Activated naive CD4-positive, alpha-beta T cell treated with anti-CD3 and anti-CD28 coated beads, Interleukin-2, amount 50 U/mL, for 24 hours (primary cell): ENCODE measurements at regions not wholly inside any gene's neighbourhood (a gene's known extent, or its start where the extent isn't known, plus 50 kb on each side); places are given as distances from the start of the nearest gene placed in this dataset.

Experiments
- H3K27ac Mint-ChIP-seq: one replicate; pipeline ENCODE4 v1.8.0; 2021; ENCODE audit warnings: mild to moderate bottlenecking, mixed read lengths
- H3K27me3 Mint-ChIP-seq: one replicate; pipeline ENCODE4 v1.8.0; 2021; ENCODE audit warnings: mixed read lengths
- H3K36me3 Mint-ChIP-seq: one replicate; pipeline ENCODE4 v1.8.0; 2021; ENCODE audit warnings: mixed read lengths
- H3K4me1 Mint-ChIP-seq: one replicate; pipeline ENCODE4 v1.8.0; 2021; ENCODE audit warnings: mixed read lengths
- H3K4me3 Mint-ChIP-seq: one replicate; pipeline ENCODE4 v1.8.0; 2021; ENCODE audit warnings: mild to moderate bottlenecking, mixed read lengths
- H3K9me3 Mint-ChIP-seq: one replicate; pipeline ENCODE4 v1.8.0; 2021; ENCODE audit warnings: mixed read lengths

DNA sequence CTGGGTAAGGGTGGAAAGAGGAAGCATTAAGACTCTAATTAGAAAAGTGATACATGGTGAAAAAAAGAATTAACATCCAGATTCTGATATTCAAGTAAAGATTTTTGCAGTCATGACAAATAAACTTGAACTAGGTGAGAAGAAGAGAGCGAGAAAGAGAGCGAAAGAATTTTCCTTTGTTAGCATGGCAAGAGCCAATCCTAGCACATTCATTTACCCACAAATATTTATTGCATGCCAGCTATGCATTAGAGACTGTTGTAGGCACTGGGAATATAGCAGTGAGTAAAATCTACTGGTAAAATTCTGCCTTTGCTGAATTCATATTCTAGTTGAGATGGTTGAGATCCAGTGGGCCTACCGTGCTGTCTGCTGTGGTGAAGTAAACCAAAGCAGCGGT, 177.9 kb upstream of the DPH6 start:
- H3K9me3 Mint-ChIP-seq = no peaks in the 10 kb centered on the region
- H3K36me3 Mint-ChIP-seq = no peaks in the 10 kb centered on the region
- H3K4me1 Mint-ChIP-seq = no peaks in the 10 kb centered on the region
- H3K27ac Mint-ChIP-seq = no peak overlapping the region
- peaks cover 6% of the 10 kb centered on the region for H3K27me3 Mint-ChIP-seq
- H3K4me3 Mint-ChIP-seq = no peak overlapping the region

GRCh38 chr15:35724626-35725025, 178.7 kb upstream of the DPH6 start:
- H3K27ac Mint-ChIP-seq = no peak overlapping the region

DNA sequence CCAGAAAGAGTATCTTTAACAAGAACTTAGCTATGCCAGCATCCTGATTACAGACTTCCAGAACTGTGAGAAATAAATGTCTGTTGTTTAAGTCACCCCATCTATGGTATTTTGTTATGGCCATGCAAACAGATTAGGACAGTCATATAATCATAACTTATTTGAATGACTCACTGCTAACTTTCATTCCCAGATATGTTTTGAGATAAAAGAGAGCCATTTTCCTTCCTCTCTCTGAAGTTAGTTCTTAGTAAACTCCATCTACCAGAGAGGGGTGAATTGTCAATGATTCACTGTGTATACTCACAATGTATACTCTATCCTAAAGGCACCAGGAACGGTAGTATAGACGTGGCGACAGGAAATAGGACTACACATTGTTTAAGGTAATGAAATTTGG, 179.4 kb upstream of the DPH6 start:
- no peak overlapping the region for H3K27ac Mint-ChIP-seq
- H3K4me3 Mint-ChIP-seq = no peak overlapping the region
- H3K9me3 Mint-ChIP-seq = no peaks in the 10 kb centered on the region
- no peaks in the 10 kb centered on the region for H3K4me1 Mint-ChIP-seq
- no peaks in the 10 kb centered on the region for H3K36me3 Mint-ChIP-seq
- H3K27me3 Mint-ChIP-seq = peaks cover 3% of the 10 kb centered on the region

More at GRCh38 chr15:35724626-35725025, 178.7 kb upstream of the DPH6 start:
- no peaks in the 10 kb centered on the region for H3K4me1 Mint-ChIP-seq
- no peaks in the 10 kb centered on the region for H3K9me3 Mint-ChIP-seq
- no peak overlapping the region for H3K4me3 Mint-ChIP-seq
- peaks cover 6% of the 10 kb centered on the region for H3K27me3 Mint-ChIP-seq
- no peaks in the 10 kb centered on the region for H3K36me3 Mint-ChIP-seq

DNA sequence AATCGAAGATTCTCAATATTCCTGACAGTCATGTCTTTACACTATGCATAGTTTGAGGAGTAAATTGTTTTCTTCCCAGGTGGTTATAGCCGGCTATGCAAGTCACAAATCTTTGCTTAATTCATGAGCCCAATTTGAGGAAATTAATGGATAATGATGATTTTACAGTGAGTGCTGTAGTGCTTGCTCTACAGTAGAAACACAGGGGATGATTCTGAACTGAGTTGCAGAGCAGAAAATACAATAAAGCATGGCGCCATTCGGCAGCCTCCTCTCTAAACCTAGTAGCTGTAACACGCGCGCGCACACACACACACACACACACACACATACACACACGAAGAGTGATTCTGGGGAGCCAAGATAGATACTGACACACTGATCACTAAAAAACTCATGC, 181.7 kb upstream of the DPH6 start:
- no peak overlapping the region for H3K4me3 Mint-ChIP-seq
- H3K36me3 Mint-ChIP-seq = no peaks in the 10 kb centered on the region
- H3K27me3 Mint-ChIP-seq = peaks cover 5% of the 10 kb centered on the region
- no peaks in the 10 kb centered on the region for H3K9me3 Mint-ChIP-seq
- H3K4me1 Mint-ChIP-seq = no peaks in the 10 kb centered on the region
- no peak overlapping the region for H3K27ac Mint-ChIP-seq

DNA sequence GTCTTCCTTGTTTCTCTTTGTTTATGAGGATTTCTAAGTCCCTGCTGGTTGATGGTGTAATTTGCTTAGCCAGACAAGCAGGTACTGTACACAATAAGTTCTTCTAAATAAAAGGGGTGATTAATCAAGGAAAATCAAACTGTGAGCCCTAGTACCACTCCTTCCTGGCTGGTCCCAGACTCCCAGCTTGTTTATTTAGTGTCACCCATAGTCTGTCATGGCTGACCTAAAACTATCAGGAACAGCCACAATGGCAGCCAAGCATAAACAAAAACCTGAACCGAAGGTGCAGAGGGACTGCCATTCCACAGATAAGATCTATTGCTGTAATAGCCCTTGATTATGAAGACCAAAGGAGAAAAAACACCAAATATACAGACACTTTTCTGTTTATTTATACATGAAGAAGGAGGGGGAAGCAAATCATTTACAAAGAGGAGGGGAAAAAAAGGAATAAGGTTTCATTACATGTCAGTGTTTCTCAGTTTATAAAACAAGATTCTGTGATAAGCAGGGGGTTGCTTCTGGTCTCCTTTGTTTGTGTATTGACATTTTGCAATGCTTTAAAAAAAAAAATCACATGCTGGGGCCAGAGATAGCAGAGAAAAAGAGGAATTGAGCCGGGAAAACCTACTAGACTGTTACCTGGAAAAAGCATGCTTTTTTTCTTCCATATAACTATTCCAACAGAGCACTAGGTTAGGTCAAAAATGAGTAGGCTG, 182.4 kb upstream of the DPH6 start:
- H3K27me3 Mint-ChIP-seq = peaks cover 5% of the 10 kb centered on the region
- no peaks in the 10 kb centered on the region for H3K36me3 Mint-ChIP-seq
- H3K9me3 Mint-ChIP-seq = no peaks in the 10 kb centered on the region
- H3K4me3 Mint-ChIP-seq = no peak overlapping the region
- H3K27ac Mint-ChIP-seq = no peak overlapping the region
- no peaks in the 10 kb centered on the region for H3K4me1 Mint-ChIP-seq

DNA sequence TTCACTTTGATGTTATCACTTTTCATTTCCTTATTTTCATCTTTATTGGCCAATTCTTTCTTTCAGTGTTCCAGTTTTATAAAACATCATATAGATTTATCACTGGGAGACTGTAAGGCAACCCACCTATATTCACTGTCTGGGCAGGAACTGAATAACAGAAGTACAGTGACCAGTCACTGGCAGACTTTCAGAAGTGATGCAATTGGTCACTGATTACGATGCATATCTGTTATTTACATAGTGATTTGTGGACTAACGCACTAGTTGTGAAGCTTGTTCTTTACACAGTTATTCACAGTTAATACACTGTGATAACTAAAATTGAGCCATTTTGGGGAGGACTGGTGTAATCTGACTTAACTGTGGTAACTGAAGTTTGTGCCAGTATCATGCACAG, 190.2 kb upstream of the DPH6 start:
- no peaks in the 10 kb centered on the region for H3K36me3 Mint-ChIP-seq
- H3K9me3 Mint-ChIP-seq = peaks cover 5% of the 10 kb centered on the region
- H3K27me3 Mint-ChIP-seq = no peaks in the 10 kb centered on the region
- H3K4me3 Mint-ChIP-seq = no peak overlapping the region
- H3K27ac Mint-ChIP-seq = no peak overlapping the region
- H3K4me1 Mint-ChIP-seq = no peaks in the 10 kb centered on the region

DNA sequence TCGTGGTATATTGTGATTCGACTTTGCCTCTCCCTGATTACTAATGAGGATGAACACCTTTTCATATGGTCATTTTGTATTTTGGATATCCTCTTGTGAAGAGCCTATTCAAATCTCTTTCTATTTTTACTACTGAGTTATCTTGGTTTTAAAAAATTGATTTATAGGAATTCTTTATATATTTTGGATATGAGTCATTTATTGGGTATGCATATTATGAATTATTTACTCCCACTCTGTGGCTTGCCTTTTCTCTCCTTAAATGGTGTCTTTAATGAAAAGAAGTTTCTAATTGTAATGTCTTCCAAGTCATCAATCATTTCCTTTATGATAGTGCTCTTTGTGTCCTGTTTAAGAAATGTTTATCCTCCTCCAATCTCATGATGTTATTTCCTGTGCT, 191.5 kb upstream of the DPH6 start:
- no peaks in the 10 kb centered on the region for H3K27me3 Mint-ChIP-seq
- no peaks in the 10 kb centered on the region for H3K36me3 Mint-ChIP-seq
- no peak overlapping the region for H3K4me3 Mint-ChIP-seq
- peaks cover 5% of the 10 kb centered on the region for H3K9me3 Mint-ChIP-seq
- H3K27ac Mint-ChIP-seq = no peak overlapping the region
- H3K4me1 Mint-ChIP-seq = no peaks in the 10 kb centered on the region

GRCh38 chr15:35738370-35738769, 192.4 kb upstream of the DPH6 start:
- H3K9me3 Mint-ChIP-seq = peaks cover 5% of the 10 kb centered on the region
- no peaks in the 10 kb centered on the region for H3K4me1 Mint-ChIP-seq
- no peak overlapping the region for H3K4me3 Mint-ChIP-seq
- no peaks in the 10 kb centered on the region for H3K36me3 Mint-ChIP-seq
- no peak overlapping the region for H3K27ac Mint-ChIP-seq
- no peaks in the 10 kb centered on the region for H3K27me3 Mint-ChIP-seq

DNA sequence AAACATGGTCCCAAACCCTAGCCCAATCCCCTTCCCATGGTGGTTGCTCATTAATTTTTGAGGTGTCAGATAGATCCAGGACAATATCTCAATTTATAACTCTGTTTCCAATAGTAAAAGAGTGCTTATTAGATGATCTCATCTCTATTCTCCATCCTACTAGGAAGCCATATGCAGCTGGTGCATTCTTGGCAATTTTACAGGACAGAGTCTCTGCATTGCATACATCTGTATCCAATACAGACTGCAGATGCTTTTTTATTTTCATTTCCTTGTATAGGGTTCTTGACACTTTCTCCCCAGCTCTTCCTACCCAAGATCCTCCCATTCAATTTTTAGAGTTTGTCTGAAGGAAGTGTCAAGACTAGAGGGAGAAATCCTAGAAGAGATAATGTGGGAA, 194.8 kb upstream of the DPH6 start:
- Mint-ChIP-seq H3K27ac (no peak overlapping the region), H3K4me1 (no peaks in the 10 kb centered on the region), H3K4me3 (no peak overlapping the region), H3K36me3 (no peaks in the 10 kb centered on the region), H3K9me3 (no peaks in the 10 kb centered on the region), H3K27me3 (peaks cover 2% of the 10 kb centered on the region)

- no peaks in the 10 kb centered on the region for H3K4me1 Mint-ChIP-seq
- peaks cover 2% of the 10 kb centered on the region for H3K27me3 Mint-ChIP-seq
- H3K36me3 Mint-ChIP-seq = no peaks in the 10 kb centered on the region
- no peak overlapping the region for H3K27ac Mint-ChIP-seq
- H3K4me3 Mint-ChIP-seq = no peak overlapping the region
- H3K9me3 Mint-ChIP-seq = no peaks in the 10 kb centered on the region
These were observed 195.4 kb upstream of the DPH6 start for GRCh38 chr15:35741395-35741794.

GRCh38 chr15:35741881-35742280, 195.9 kb upstream of the DPH6 start:
- H3K4me3 Mint-ChIP-seq = no peak overlapping the region
- no peaks in the 10 kb centered on the region for H3K4me1 Mint-ChIP-seq
- no peaks in the 10 kb centered on the region for H3K9me3 Mint-ChIP-seq
- H3K27me3 Mint-ChIP-seq = peaks cover 4% of the 10 kb centered on the region
- H3K36me3 Mint-ChIP-seq = no peaks in the 10 kb centered on the region
- no peak overlapping the region for H3K27ac Mint-ChIP-seq

GRCh38 chr15:35743321-35743720, 197.4 kb upstream of the DPH6 start:
- H3K36me3 Mint-ChIP-seq = no peaks in the 10 kb centered on the region
- peaks cover 4% of the 10 kb centered on the region for H3K27me3 Mint-ChIP-seq
- H3K9me3 Mint-ChIP-seq = no peaks in the 10 kb centered on the region

DNA sequence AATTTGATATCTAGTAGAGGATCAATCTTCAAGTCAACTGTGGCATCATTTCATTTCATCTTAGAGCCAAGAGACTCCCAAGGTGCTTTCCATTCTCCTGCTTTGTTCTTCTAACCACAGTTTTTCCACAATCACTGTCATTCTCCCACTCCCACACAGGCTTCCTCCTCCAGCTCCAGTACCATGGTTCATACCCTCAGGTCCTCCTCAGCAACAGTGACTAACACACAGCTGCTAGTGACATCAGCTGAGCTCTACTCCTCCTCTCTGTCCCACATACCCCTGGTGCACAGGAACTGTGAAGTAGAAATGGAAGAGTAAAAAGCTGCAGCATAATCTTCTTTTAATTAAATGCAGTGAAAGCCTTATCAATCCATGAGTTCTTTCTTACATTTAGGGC, 200.2 kb upstream of the DPH6 start:
- peaks cover 11% of the 10 kb centered on the region for H3K27me3 Mint-ChIP-seq
- H3K9me3 Mint-ChIP-seq = no peaks in the 10 kb centered on the region
- H3K4me1 Mint-ChIP-seq = no peaks in the 10 kb centered on the region

More at GRCh38 chr15:35743321-35743720, 197.4 kb upstream of the DPH6 start:
- no peak overlapping the region for H3K27ac Mint-ChIP-seq
- no peaks in the 10 kb centered on the region for H3K4me1 Mint-ChIP-seq
- no peak overlapping the region for H3K4me3 Mint-ChIP-seq

GRCh38 chr15:35748105-35748504, 202.1 kb upstream of the DPH6 start:
- Mint-ChIP-seq H3K4me1 (no peaks in the 10 kb centered on the region), H3K9me3 (no peaks in the 10 kb centered on the region), H3K36me3 (no peaks in the 10 kb centered on the region), H3K4me3 (no peak overlapping the region), H3K27ac (no peak overlapping the region), H3K27me3 (peaks cover 14% of the 10 kb centered on the region)

More for the DNA sequence above, 200.2 kb upstream of the DPH6 start:
- no peak overlapping the region for H3K27ac Mint-ChIP-seq
- no peaks in the 10 kb centered on the region for H3K36me3 Mint-ChIP-seq
- H3K4me3 Mint-ChIP-seq = no peak overlapping the region

GRCh38 chr15:35750051-35750450, 204.1 kb upstream of the DPH6 start:
- Mint-ChIP-seq H3K27ac (no peak overlapping the region), H3K9me3 (no peaks in the 10 kb centered on the region)

GRCh38 chr15:35751413-35752133, 205.6 kb upstream of the DPH6 start:
- Mint-ChIP-seq H3K4me3 (no peak overlapping the region), H3K27ac (no peak overlapping the region), H3K36me3 (no peaks in the 10 kb centered on the region), H3K9me3 (no peaks in the 10 kb centered on the region), H3K27me3 (peaks cover 11% of the 10 kb centered on the region), H3K4me1 (no peaks in the 10 kb centered on the region)

More at GRCh38 chr15:35750051-35750450, 204.1 kb upstream of the DPH6 start:
- Mint-ChIP-seq H3K36me3 (no peaks in the 10 kb centered on the region), H3K4me3 (no peak overlapping the region), H3K27me3 (peaks cover 11% of the 10 kb centered on the region), H3K4me1 (no peaks in the 10 kb centered on the region)
